GM23338 (cell line): ENCODE measurements at regions not wholly inside any gene's neighbourhood (a gene's known extent, or its start where the extent isn't known, plus 50 kb on each side); places are given as distances from the start of the nearest gene placed in this dataset.
A peak's percentile ranks its signal among the peaks of the same experiment; 100 is the strongest.

ENCODE experiments used
- ATAC-seq: fragments of 200-7000 bp; cut with Tn5 transposase; 3 replicates; pipeline ENCODE4 v1.9.1; 2020
- DNase-seq: peaks from one replicate; pipeline ENCODE4 v3.0.0-alpha.2; 2015; ENCODE audit warnings: low spot score
- H2AFZ ChIP-seq: fragments of 200-600 bp; sonication (generic); 2 replicates; pipeline ENCODE4 v1.8.0; 2016; ENCODE audit warnings: antibody characterized with exemption, mild to moderate bottlenecking, moderate library complexity
- H3F3A ChIP-seq: fragments of 200-600 bp; sonication (generic); replicated peaks from 2 replicates; pipeline ENCODE4 v1.8.0; 2017; ENCODE audit warnings: antibody characterized with exemption, mixed run types, low read depth
- H3K27ac ChIP-seq: fragments of 200-600 bp; sonication (generic); 2 replicates; pipeline ENCODE4 v1.6.1; 2016; ENCODE audit warnings: low read depth
- H3K27me3 ChIP-seq: fragments of 200-600 bp; sonication (generic); 2 replicates; pipeline ENCODE4 v1.8.0; 2016; ENCODE audit warnings: mild to moderate bottlenecking, mixed run types, moderate library complexity; ENCODE audit not compliant: insufficient read depth
- H3K36me3 ChIP-seq: fragments of 200-600 bp; sonication (generic); 2 replicates; pipeline ENCODE4 v1.8.0; 2016; ENCODE audit warnings: mild to moderate bottlenecking; ENCODE audit not compliant: insufficient read depth
- H3K4me1 ChIP-seq: fragments of 200-600 bp; sonication (generic); 2 replicates; pipeline ENCODE4 v1.8.0; 2016; ENCODE audit warnings: mild to moderate bottlenecking, moderate library complexity; ENCODE audit not compliant: insufficient read depth
- H3K4me2 ChIP-seq: fragments of 200-600 bp; sonication (generic); 2 replicates; pipeline ENCODE4 v1.7.1; 2017; ENCODE audit warnings: mixed run types
- H3K4me3 ChIP-seq: fragments of 200-600 bp; sonication (generic); 2 replicates; pipeline ENCODE4 v1.6.1; 2016; ENCODE audit warnings: mixed run types
- H3K79me2 ChIP-seq: fragments of 200-600 bp; sonication (generic); replicated peaks from 2 replicates; pipeline ENCODE4 v1.8.0; 2017; ENCODE audit warnings: mild to moderate bottlenecking; ENCODE audit not compliant: insufficient read depth
- H3K9me2 ChIP-seq: fragments of 200-600 bp; sonication (generic); 2 replicates; pipeline ENCODE4 v1.8.0; 2017; ENCODE audit not compliant: insufficient read depth
- H4K20me1 ChIP-seq: fragments of 200-600 bp; sonication (generic); replicated peaks from 2 replicates; pipeline ENCODE4 v1.8.0; 2017; ENCODE audit warnings: mild to moderate bottlenecking; ENCODE audit not compliant: insufficient read depth
- H3K27ac Mint-ChIP-seq: 2 replicates; pipeline ENCODE4 v1.8.0; 2020; ENCODE audit warnings: inconsistent platforms, mild to moderate bottlenecking, moderate library complexity, mixed read lengths
- H3K27me3 Mint-ChIP-seq: 3 replicates; pipeline ENCODE4 v1.8.0; 2022; ENCODE audit warnings: low read depth, mild to moderate bottlenecking, moderate library complexity, mixed read lengths, inconsistent platforms; ENCODE audit not compliant: insufficient read depth, poor library complexity
- H3K36me3 Mint-ChIP-seq: 3 replicates; pipeline ENCODE4 v1.8.0; 2021; ENCODE audit warnings: low read depth, mild to moderate bottlenecking, inconsistent platforms, moderate library complexity, mixed read lengths
- H3K4me1 Mint-ChIP-seq: 3 replicates; pipeline ENCODE4 v1.8.0; 2020; ENCODE audit warnings: mild to moderate bottlenecking, inconsistent platforms, mixed read lengths
- H3K4me3 Mint-ChIP-seq: 3 replicates; pipeline ENCODE4 v1.8.0; 2021; ENCODE audit warnings: moderate library complexity, mild to moderate bottlenecking, inconsistent platforms, mixed read lengths
- H3K9me3 Mint-ChIP-seq: 3 replicates; pipeline ENCODE4 v1.8.0; 2020; ENCODE audit warnings: moderate library complexity, mild to moderate bottlenecking, inconsistent platforms, mixed read lengths
- CREB1 ChIP-seq: fragments of 250-450 bp; sonication (Bioruptor Pico); IDR thresholded peaks from 2 replicates; pipeline ENCODE4 v1.5.0; 2020; ENCODE audit warnings: low read depth, mild to moderate bottlenecking, moderate library complexity
- CTCF ChIP-seq, 2 experiments: fragments of 200-600 bp in 1 of 2; sonication (generic) in 1 of 2; conservative IDR thresholded peaks; 2 replicates each; pipeline versions ENCODE4 v1.5.1 to v1.6.1; 2016 to 2017; ENCODE audit warnings: antibody characterized with exemption in 2 of 2, low read depth in 2 of 2, mild to moderate bottlenecking in 2 of 2, moderate library complexity in 1 of 2
- ETS1 ChIP-seq: IDR thresholded peaks from 2 replicates; pipeline ENCODE4 v1.6.1; 2016; ENCODE audit warnings: antibody characterized with exemption
- NANOG ChIP-seq: IDR thresholded peaks from 2 replicates; pipeline ENCODE4 v1.6.1; 2016; ENCODE audit warnings: antibody characterized with exemption, borderline replicate concordance
- POLR2AphosphoS5 ChIP-seq: IDR thresholded peaks from 2 replicates; pipeline ENCODE4 v1.6.1; 2016; ENCODE audit warnings: antibody characterized with exemption, low read depth
- STAT1 ChIP-seq: IDR thresholded peaks from one replicate; pipeline ENCODE4 v1.6.1; 2016; ENCODE audit warnings: antibody characterized with exemption; ENCODE audit not compliant: unreplicated experiment
- ZNF462 ChIP-seq: fragments of 250-450 bp; sonication (Bioruptor Pico); IDR thresholded peaks from 2 replicates; pipeline ENCODE4 v1.5.0; 2020; ENCODE audit warnings: mild to moderate bottlenecking, moderate library complexity

- TF ChIP-seq ZNF462 (CRISPR knock-in tag) (no peak), NANOG (no peak), STAT1 (no peak)
Measured at GRCh38 chr12:74848006-74848405, 310.4 kb downstream of the ATXN7L3B start (continued).

GRCh38 chr12:74849801-74850200, 312.2 kb downstream of the ATXN7L3B start:
- no peak for ATAC-seq
- H3K79me2 ChIP-seq, result no peaks in the 10 kb centered on the region
- no peak overlapping the region for H3K4me3 ChIP-seq
- no peak overlapping the region for H2AFZ ChIP-seq
- Mint-ChIP-seq H3K27me3 (no peaks in the 10 kb centered on the region), H3K36me3 (no peaks in the 10 kb centered on the region), H3K27ac (no peak overlapping the region), H3K4me1 (no peaks in the 10 kb centered on the region), H3K4me3 (no peak overlapping the region), H3K9me3 (no peaks in the 10 kb centered on the region)
- H3K36me3 ChIP-seq, result no peaks in the 10 kb centered on the region
- H3K4me2 ChIP-seq, result no peak overlapping the region
- TF ChIP-seq CTCF (conservative IDR thresholded peaks at IDR 0.05; ENCODE audit: low read depth in 2 of 2) (peak in 1 of 2 experiments; percentile 25; a peak in 2 of 4 replicates), POLR2AphosphoS5 (no peak), CREB1 (CRISPR knock-in tag) (no peak), ETS1 (no peak)
- no peaks in the 10 kb centered on the region for H4K20me1 ChIP-seq
- H3K4me1 ChIP-seq, result no peaks in the 10 kb centered on the region
- DNase-seq, result no peak
- H3K9me2 ChIP-seq, result no peaks in the 10 kb centered on the region
- no peak overlapping the region for H3K27ac ChIP-seq
- no peaks in the 10 kb centered on the region for H3K27me3 ChIP-seq
- no peaks in the 10 kb centered on the region for H3F3A ChIP-seq
